ENCODE measurements at regions not wholly inside any gene's neighbourhood (a gene's known extent, or its start where the extent isn't known, plus 50 kb on each side); places are given as distances from the start of the nearest gene placed in this dataset.

DNA sequence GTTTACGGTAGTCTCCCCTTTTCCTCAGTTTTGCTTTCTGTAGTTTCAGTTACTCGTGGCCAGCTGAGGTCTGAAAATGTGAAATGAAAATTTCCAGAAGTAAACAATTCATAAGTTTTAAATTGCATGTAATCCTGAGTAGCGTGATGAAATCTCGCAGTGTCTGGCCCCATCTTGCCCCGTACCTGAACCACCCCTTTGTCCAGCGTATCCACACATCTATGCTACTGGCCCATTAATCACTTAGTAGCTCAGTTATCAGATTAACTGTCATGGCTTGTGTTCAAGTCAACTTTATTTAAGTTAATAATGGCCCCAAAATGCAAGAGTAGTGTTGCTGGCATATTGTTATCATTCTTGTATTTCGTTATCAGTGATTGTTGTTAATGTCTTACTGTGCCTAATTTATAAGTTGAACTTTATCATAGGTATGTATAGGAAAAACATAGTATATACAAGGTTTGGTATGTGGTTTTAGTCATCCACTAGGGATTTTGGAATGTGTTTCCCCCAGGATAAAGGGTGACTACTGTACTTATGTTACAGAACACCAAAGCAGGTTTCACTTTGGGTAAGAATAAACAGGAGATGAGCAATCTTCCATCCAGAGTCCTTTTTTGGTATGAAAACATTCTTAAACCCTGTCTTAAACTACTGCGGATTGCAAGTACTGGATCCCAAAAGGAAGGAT, 118.4 kb upstream of the KCNN2 start:
- peak; percentile 67 for DNase-seq (ENCODE audit: low read depth)
- CTCF ChIA-PET, result interaction anchor here (0.5 kb wide), 1 partner anchor 51 kb away, joined by 3 read pairs; no protein-coding TSS in a partner anchor
- H3K4me3 ChIP-seq (ENCODE audit: low read depth, low read length), result no peak overlapping the region

DNA sequence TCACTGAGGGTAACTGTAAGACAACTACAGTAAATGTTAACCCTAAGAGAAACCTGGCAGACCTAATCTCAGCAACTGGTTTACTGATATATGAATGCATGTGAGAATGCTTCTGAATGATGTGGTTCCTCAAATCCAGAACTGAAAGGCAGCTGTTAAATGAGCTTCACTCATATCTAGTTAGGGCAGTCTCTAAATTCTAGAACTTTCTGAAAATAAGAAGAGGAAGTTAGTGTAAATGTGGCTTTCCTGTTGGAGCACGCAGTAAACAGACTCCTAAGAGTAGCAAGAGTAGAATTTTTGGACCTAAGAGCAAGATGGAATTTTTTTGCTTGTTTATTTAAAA, 117.9 kb upstream of the KCNN2 start:
- no peaks in the 10 kb centered on the region for H3K27me3 ChIP-seq (ENCODE audit: control insufficient read depth, insufficient read depth, low read length)
- no peaks in the 10 kb centered on the region for H3K36me3 ChIP-seq (ENCODE audit: control insufficient read depth, insufficient read depth, low read length)
- TF ChIP-seq, protein P1, sequence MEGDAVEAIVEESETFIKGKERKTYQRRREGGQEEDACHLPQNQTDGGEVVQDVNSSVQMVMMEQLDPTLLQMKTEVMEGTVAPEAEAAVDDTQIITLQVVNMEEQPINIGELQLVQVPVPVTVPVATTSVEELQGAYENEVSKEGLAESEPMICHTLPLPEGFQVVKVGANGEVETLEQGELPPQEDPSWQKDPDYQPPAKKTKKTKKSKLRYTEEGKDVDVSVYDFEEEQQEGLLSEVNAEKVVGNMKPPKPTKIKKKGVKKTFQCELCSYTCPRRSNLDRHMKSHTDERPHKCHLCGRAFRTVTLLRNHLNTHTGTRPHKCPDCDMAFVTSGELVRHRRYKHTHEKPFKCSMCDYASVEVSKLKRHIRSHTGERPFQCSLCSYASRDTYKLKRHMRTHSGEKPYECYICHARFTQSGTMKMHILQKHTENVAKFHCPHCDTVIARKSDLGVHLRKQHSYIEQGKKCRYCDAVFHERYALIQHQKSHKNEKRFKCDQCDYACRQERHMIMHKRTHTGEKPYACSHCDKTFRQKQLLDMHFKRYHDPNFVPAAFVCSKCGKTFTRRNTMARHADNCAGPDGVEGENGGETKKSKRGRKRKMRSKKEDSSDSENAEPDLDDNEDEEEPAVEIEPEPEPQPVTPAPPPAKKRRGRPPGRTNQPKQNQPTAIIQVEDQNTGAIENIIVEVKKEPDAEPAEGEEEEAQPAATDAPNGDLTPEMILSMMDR (IDR thresholded peaks at IDR 0.05; ENCODE audit: insufficient read depth, low read depth, low read length), result no peak
- CTCF ChIA-PET, result interaction anchor here (0.5 kb wide), 1 partner anchor 52 kb away, joined by 3 read pairs; no protein-coding TSS in a partner anchor
- DNase-seq (ENCODE audit: low read depth), result no peak
- POLR2A ChIA-PET, result no interaction called here
- no peak overlapping the region for H3K4me3 ChIP-seq (ENCODE audit: low read depth, low read length)

More for the DNA sequence above, 118.4 kb upstream of the KCNN2 start:
- TF ChIP-seq, protein P1 (IDR thresholded peaks at IDR 0.05; ENCODE audit: insufficient read depth, low read depth, low read length), result no peak
- Histone ChIP-seq H3K27me3 (ENCODE audit: control insufficient read depth, insufficient read depth, low read length) (no peaks in the 10 kb centered on the region), H3K36me3 (ENCODE audit: control insufficient read depth, insufficient read depth, low read length) (no peaks in the 10 kb centered on the region)
- POLR2A ChIA-PET, result interaction anchor here (0.6 kb wide), 1 partner anchor 59 kb away, joined by 5 read pairs; no protein-coding TSS in a partner anchor

DNA sequence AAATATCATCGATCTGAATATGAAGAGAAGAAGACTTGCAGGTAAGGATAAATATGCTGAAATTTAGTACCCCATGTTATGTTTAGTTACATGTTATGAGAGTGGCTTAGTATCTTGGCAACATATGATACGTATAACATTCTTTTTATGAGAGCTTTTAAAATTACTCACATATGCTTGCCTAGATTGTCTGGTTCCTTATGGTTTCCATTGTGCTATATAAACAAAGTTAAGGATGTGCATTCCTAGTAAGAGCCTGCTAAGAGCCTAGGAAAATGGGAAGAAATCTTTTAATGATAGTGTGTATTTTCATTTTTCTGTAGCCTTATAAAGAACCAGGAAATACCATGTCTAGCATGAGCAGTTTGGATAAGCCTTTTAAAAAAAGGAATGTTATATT, 112.0 kb upstream of the KCNN2 start:
- TF ChIP-seq, protein P1 (IDR thresholded peaks at IDR 0.05; ENCODE audit: insufficient read depth, low read depth, low read length), result no peak
- ChIA-PET POLR2A (interaction anchor here (0.6 kb wide), 1 partner anchor 72 kb away, joined by 3 read pairs; no protein-coding TSS in a partner anchor), CTCF (no interaction called here)
- peak; percentile 87 for DNase-seq (ENCODE audit: low read depth)
- Histone ChIP-seq H3K36me3 (ENCODE audit: control insufficient read depth, insufficient read depth, low read length) (no peaks in the 10 kb centered on the region), H3K27me3 (ENCODE audit: control insufficient read depth, insufficient read depth, low read length) (no peaks in the 10 kb centered on the region), H3K4me3 (ENCODE audit: low read depth, low read length) (no peak overlapping the region)

DNA sequence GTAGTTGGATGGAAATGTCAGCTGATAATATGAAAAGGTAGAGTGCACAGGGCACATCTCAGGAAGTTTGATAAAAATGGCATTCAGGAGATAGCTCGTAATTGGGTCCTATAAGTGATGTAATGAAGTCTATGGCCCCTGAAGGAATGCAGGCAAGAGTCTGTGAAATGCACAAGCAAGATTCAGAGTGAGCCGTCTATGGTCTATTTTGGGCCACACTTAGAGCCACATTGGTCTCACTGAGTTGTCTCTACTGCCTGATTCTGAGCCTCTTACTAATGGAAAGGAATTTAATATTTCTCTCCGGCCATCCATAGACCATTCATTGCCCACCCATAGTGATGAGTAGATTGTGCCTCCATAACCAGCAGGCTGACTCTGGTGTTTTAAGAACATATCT, 111.3 kb upstream of the KCNN2 start:
- no peak for DNase-seq (ENCODE audit: low read depth)
- CTCF ChIA-PET, result interaction anchor here (1.4 kb wide), 1 partner anchor 9 kb away, joined by 4 read pairs; no protein-coding TSS in a partner anchor
- TF ChIP-seq, protein P1 (IDR thresholded peaks at IDR 0.05; ENCODE audit: insufficient read depth, low read depth, low read length), result no peak
- Histone ChIP-seq H3K36me3 (ENCODE audit: control insufficient read depth, insufficient read depth, low read length) (no peaks in the 10 kb centered on the region), H3K4me3 (ENCODE audit: low read depth, low read length) (no peak overlapping the region), H3K27me3 (ENCODE audit: control insufficient read depth, insufficient read depth, low read length) (no peaks in the 10 kb centered on the region)
- POLR2A ChIA-PET, result no interaction called here

DNA sequence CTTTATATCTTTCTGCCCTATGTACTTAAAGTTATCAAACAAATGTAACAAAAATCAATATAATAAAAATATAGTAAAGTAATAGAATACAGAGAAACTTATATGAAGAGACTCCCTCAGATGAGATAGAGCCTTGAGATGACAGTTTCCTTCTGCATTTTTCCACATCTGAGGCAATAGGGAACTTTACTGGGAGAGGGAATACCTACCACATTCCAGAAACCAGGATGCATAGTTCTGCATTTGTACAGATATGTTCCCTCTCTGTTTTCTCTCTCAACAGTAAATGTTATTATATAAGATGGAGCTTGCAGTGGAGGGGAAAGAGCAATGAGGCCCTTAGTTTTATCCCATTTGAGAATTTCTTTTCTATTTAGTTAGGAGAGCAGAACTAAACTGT, 109.6 kb upstream of the KCNN2 start:
- ChIA-PET POLR2A (no interaction called here), CTCF (interaction anchor here (1.4 kb wide), 1 partner anchor 11 kb away, joined by 4 read pairs; no protein-coding TSS in a partner anchor)
- Histone ChIP-seq H3K27me3 (ENCODE audit: control insufficient read depth, insufficient read depth, low read length) (no peaks in the 10 kb centered on the region), H3K4me3 (ENCODE audit: low read depth, low read length) (no peak overlapping the region), H3K36me3 (ENCODE audit: control insufficient read depth, insufficient read depth, low read length) (no peaks in the 10 kb centered on the region)
- DNase-seq (ENCODE audit: low read depth), result no peak
- TF ChIP-seq, protein P1 (IDR thresholded peaks at IDR 0.05; ENCODE audit: insufficient read depth, low read depth, low read length), result no peak

Data from BJ (cell line).